GM23338 (cell line): ENCODE measurements at regions not wholly inside any gene's neighbourhood (a gene's known extent, or its start where the extent isn't known, plus 50 kb on each side); places are given as distances from the start of the nearest gene placed in this dataset.

Experiments used
- ATAC-seq: fragments of 200-7000 bp; cut with Tn5 transposase; 3 replicates; pipeline ENCODE4 v1.9.1; 2020
- DNase-seq: peaks from one replicate; pipeline ENCODE4 v3.0.0-alpha.2; 2015; ENCODE audit warnings: low spot score
- H2AFZ ChIP-seq: fragments of 200-600 bp; sonication (generic); 2 replicates; pipeline ENCODE4 v1.8.0; 2016; ENCODE audit warnings: antibody characterized with exemption, mild to moderate bottlenecking, moderate library complexity
- H3F3A ChIP-seq: fragments of 200-600 bp; sonication (generic); replicated peaks from 2 replicates; pipeline ENCODE4 v1.8.0; 2017; ENCODE audit warnings: antibody characterized with exemption, mixed run types, low read depth
- H3K27ac ChIP-seq: fragments of 200-600 bp; sonication (generic); 2 replicates; pipeline ENCODE4 v1.6.1; 2016; ENCODE audit warnings: low read depth
- H3K27me3 ChIP-seq: fragments of 200-600 bp; sonication (generic); 2 replicates; pipeline ENCODE4 v1.8.0; 2016; ENCODE audit warnings: mild to moderate bottlenecking, mixed run types, moderate library complexity; ENCODE audit not compliant: insufficient read depth
- H3K36me3 ChIP-seq: fragments of 200-600 bp; sonication (generic); 2 replicates; pipeline ENCODE4 v1.8.0; 2016; ENCODE audit warnings: mild to moderate bottlenecking; ENCODE audit not compliant: insufficient read depth
- H3K4me1 ChIP-seq: fragments of 200-600 bp; sonication (generic); 2 replicates; pipeline ENCODE4 v1.8.0; 2016; ENCODE audit warnings: mild to moderate bottlenecking, moderate library complexity; ENCODE audit not compliant: insufficient read depth
- H3K4me2 ChIP-seq: fragments of 200-600 bp; sonication (generic); 2 replicates; pipeline ENCODE4 v1.7.1; 2017; ENCODE audit warnings: mixed run types
- H3K4me3 ChIP-seq: fragments of 200-600 bp; sonication (generic); 2 replicates; pipeline ENCODE4 v1.6.1; 2016; ENCODE audit warnings: mixed run types
- H3K79me2 ChIP-seq: fragments of 200-600 bp; sonication (generic); replicated peaks from 2 replicates; pipeline ENCODE4 v1.8.0; 2017; ENCODE audit warnings: mild to moderate bottlenecking; ENCODE audit not compliant: insufficient read depth
- H3K9me2 ChIP-seq: fragments of 200-600 bp; sonication (generic); 2 replicates; pipeline ENCODE4 v1.8.0; 2017; ENCODE audit not compliant: insufficient read depth
- H4K20me1 ChIP-seq: fragments of 200-600 bp; sonication (generic); replicated peaks from 2 replicates; pipeline ENCODE4 v1.8.0; 2017; ENCODE audit warnings: mild to moderate bottlenecking; ENCODE audit not compliant: insufficient read depth
- H3K27ac Mint-ChIP-seq: 2 replicates; pipeline ENCODE4 v1.8.0; 2020; ENCODE audit warnings: inconsistent platforms, mild to moderate bottlenecking, moderate library complexity, mixed read lengths
- H3K27me3 Mint-ChIP-seq: 3 replicates; pipeline ENCODE4 v1.8.0; 2022; ENCODE audit warnings: low read depth, mild to moderate bottlenecking, moderate library complexity, mixed read lengths, inconsistent platforms; ENCODE audit not compliant: insufficient read depth, poor library complexity
- H3K36me3 Mint-ChIP-seq: 3 replicates; pipeline ENCODE4 v1.8.0; 2021; ENCODE audit warnings: low read depth, mild to moderate bottlenecking, inconsistent platforms, moderate library complexity, mixed read lengths
- H3K4me1 Mint-ChIP-seq: 3 replicates; pipeline ENCODE4 v1.8.0; 2020; ENCODE audit warnings: mild to moderate bottlenecking, inconsistent platforms, mixed read lengths
- H3K4me3 Mint-ChIP-seq: 3 replicates; pipeline ENCODE4 v1.8.0; 2021; ENCODE audit warnings: moderate library complexity, mild to moderate bottlenecking, inconsistent platforms, mixed read lengths
- H3K9me3 Mint-ChIP-seq: 3 replicates; pipeline ENCODE4 v1.8.0; 2020; ENCODE audit warnings: moderate library complexity, mild to moderate bottlenecking, inconsistent platforms, mixed read lengths
- CTCF ChIP-seq, 2 experiments: fragments of 200-600 bp in 1 of 2; sonication (generic) in 1 of 2; conservative IDR thresholded peaks; 2 replicates each; pipeline versions ENCODE4 v1.5.1 to v1.6.1; 2016 to 2017; ENCODE audit warnings: antibody characterized with exemption in 2 of 2, low read depth in 2 of 2, mild to moderate bottlenecking in 2 of 2, moderate library complexity in 1 of 2
- ETS1 ChIP-seq: IDR thresholded peaks from 2 replicates; pipeline ENCODE4 v1.6.1; 2016; ENCODE audit warnings: antibody characterized with exemption
- EZH2phosphoT487 ChIP-seq: fragments of 200-600 bp; sonication (generic); IDR thresholded peaks from one replicate; pipeline ENCODE4 v1.8.1; 2018; ENCODE audit warnings: antibody characterized with exemption; ENCODE audit not compliant: unreplicated experiment
- JUNB ChIP-seq: IDR thresholded peaks from one replicate; pipeline ENCODE4 v1.6.1; 2016; ENCODE audit warnings: antibody characterized with exemption; ENCODE audit not compliant: unreplicated experiment
- POLR2AphosphoS5 ChIP-seq: IDR thresholded peaks from 2 replicates; pipeline ENCODE4 v1.6.1; 2016; ENCODE audit warnings: antibody characterized with exemption, low read depth
- REST ChIP-seq: IDR thresholded peaks from one replicate; pipeline ENCODE4 v1.6.1; 2018; ENCODE audit warnings: antibody characterized with exemption; ENCODE audit not compliant: unreplicated experiment
- STAT1 ChIP-seq: IDR thresholded peaks from one replicate; pipeline ENCODE4 v1.6.1; 2016; ENCODE audit warnings: antibody characterized with exemption; ENCODE audit not compliant: unreplicated experiment
- ZNF331 ChIP-seq: fragments of 250-450 bp; sonication (Bioruptor Pico); IDR thresholded peaks from 2 replicates; pipeline ENCODE4 v1.5.0; 2020; ENCODE audit warnings: low read depth, mild to moderate bottlenecking, moderate library complexity
- ZNF462 ChIP-seq: fragments of 250-450 bp; sonication (Bioruptor Pico); IDR thresholded peaks from 2 replicates; pipeline ENCODE4 v1.5.0; 2020; ENCODE audit warnings: mild to moderate bottlenecking, moderate library complexity

- Histone ChIP-seq H3F3A (0 out of 2 replicates have a peak, but pooled peaks cover 4% of the 10 kb centered on the region), H3K4me1 (peaks cover 51% of the 10 kb centered on the region), H3K4me3 (peak overlapping the region; percentile 38; the same call in 1 of the 2 replicates), H3K4me2 (0 out of 2 replicates have a peak overlapping the region, but pooled peaks have one; percentile 77), H2AFZ (peak overlapping the region; percentile 35; the same call in 1 of the 2 replicates), H3K9me2 (no peaks in the 10 kb centered on the region), H3K27me3 (peaks cover 21% of the 10 kb centered on the region), H3K36me3 (no peaks in the 10 kb centered on the region), H3K79me2 (no peaks in the 10 kb centered on the region), H4K20me1 (no peaks in the 10 kb centered on the region), H3K27ac (no peak overlapping the region)
- Mint-ChIP-seq H3K9me3 (no peaks in the 10 kb centered on the region), H3K27ac (no peak overlapping the region; the same call in 1 of the 2 replicates), H3K36me3 (no peaks in the 10 kb centered on the region; the same call in 2 of the 3 replicates), H3K4me3 (no peak overlapping the region; the same call in 2 of the 3 replicates), H3K27me3 (peaks cover 5% of the 10 kb centered on the region), H3K4me1 (peaks cover 57% of the 10 kb centered on the region)
- no peak for TF ChIP-seq ETS1
- no peak for ATAC-seq
- DNase-seq = no peak
Observed at GRCh38 chr3:64441861-64442260, 216.6 kb upstream of the PRICKLE2 start.

- Histone ChIP-seq H3K4me2 (no peak overlapping the region; the same call in 1 of the 2 replicates), H2AFZ (no peak overlapping the region), H3K27ac (no peak overlapping the region), H3K4me3 (no peak overlapping the region), H3K36me3 (no peaks in the 10 kb centered on the region), H3K27me3 (peaks cover 9% of the 10 kb centered on the region; the same call in 1 of the 2 replicates), H3K79me2 (no peaks in the 10 kb centered on the region), H3F3A (0 out of 2 replicates have a peak, but pooled peaks cover 4% of the 10 kb centered on the region), H3K4me1 (peaks cover 45% of the 10 kb centered on the region), H4K20me1 (no peaks in the 10 kb centered on the region), H3K9me2 (no peaks in the 10 kb centered on the region)
- ATAC-seq (no peak), DNase-seq (no peak)
- peaks cover 6% of the 10 kb centered on the region; the same call in 2 of the 3 replicates for H3K9me3 Mint-ChIP-seq
- no peak overlapping the region for H3K27ac Mint-ChIP-seq
- H3K4me1 Mint-ChIP-seq = peaks cover 52% of the 10 kb centered on the region
- H3K4me3 Mint-ChIP-seq = no peak overlapping the region
- H3K27me3 Mint-ChIP-seq = peaks cover 5% of the 10 kb centered on the region
- peaks cover 9% of the 10 kb centered on the region for H3K36me3 Mint-ChIP-seq
- TF ChIP-seq EZH2phosphoT487 (no peak), REST (no peak), ZNF462 (no peak), JUNB (no peak), ZNF331 (CRISPR knock-in tag) (no peak), STAT1 (no peak), CTCF (conservative IDR thresholded peaks at IDR 0.05; ENCODE audit: low read depth in 2 of 2) (no peak), POLR2AphosphoS5 (no peak)
Observed at GRCh38 chr3:64440498-64440897, 215.2 kb upstream of the PRICKLE2 start.
